GM06990 (cell line): ENCODE measurements at regions not wholly inside any gene's neighbourhood (a gene's known extent, or its start where the extent isn't known, plus 50 kb on each side); places are given as distances from the start of the nearest gene placed in this dataset.

ENCODE experiments used
- DNase-seq: peaks from one replicate; pipeline ENCODE4 v3.0.0-alpha.2; 2011; ENCODE audit not compliant: insufficient read length; ENCODE audit errors: extremely low read depth
- H3K27me3 ChIP-seq: replicated peaks from 2 replicates; pipeline ENCODE4 v1.6.0; 2011; ENCODE audit warnings: low read length; ENCODE audit not compliant: control insufficient read depth, insufficient read depth
- H3K36me3 ChIP-seq: 2 replicates; pipeline ENCODE4 v1.5.1; 2011; ENCODE audit warnings: low read length; ENCODE audit not compliant: control insufficient read depth, insufficient read depth
- H3K4me3 ChIP-seq: replicated peaks from 2 replicates; pipeline ENCODE4 v1.5.1; 2011; ENCODE audit warnings: low read depth, mild to moderate bottlenecking, control low read depth, low read length
- TF ChIP-seq, protein P1 (sequence below): IDR thresholded peaks from 2 replicates; pipeline ENCODE4 v1.5.1; 2011; ENCODE audit warnings: low read length, control low read depth, mild to moderate bottlenecking, inconsistent platforms; ENCODE audit not compliant: insufficient read depth, poor library complexity, severe bottlenecking

DNA sequence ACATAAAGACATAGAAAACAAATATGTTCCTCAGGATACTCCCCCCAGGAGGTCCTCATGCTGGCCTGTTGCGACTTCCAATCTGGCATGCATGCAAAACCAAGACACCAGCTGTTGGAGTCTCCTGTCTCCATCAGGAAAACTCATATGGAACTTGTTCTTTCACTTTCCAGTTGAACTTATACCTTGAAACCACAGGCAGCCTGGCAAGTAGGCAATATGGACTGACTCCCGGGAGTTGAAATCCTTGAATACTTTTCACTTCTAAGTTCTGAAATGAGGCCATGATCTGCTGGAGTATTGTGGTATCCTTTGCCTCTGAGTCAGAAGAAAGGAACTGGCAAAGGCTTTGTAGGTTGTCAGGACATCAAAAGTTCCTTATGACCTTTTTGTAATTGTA lies 444.2 kb downstream of the IDS start:
- H3K4me3 ChIP-seq: no peak overlapping the region
- TF ChIP-seq, protein P1, sequence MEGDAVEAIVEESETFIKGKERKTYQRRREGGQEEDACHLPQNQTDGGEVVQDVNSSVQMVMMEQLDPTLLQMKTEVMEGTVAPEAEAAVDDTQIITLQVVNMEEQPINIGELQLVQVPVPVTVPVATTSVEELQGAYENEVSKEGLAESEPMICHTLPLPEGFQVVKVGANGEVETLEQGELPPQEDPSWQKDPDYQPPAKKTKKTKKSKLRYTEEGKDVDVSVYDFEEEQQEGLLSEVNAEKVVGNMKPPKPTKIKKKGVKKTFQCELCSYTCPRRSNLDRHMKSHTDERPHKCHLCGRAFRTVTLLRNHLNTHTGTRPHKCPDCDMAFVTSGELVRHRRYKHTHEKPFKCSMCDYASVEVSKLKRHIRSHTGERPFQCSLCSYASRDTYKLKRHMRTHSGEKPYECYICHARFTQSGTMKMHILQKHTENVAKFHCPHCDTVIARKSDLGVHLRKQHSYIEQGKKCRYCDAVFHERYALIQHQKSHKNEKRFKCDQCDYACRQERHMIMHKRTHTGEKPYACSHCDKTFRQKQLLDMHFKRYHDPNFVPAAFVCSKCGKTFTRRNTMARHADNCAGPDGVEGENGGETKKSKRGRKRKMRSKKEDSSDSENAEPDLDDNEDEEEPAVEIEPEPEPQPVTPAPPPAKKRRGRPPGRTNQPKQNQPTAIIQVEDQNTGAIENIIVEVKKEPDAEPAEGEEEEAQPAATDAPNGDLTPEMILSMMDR: no peak
- no peak for DNase-seq
- H3K27me3 ChIP-seq: no peaks in the 10 kb centered on the region
- H3K36me3 ChIP-seq: no peaks in the 10 kb centered on the region
